COR-L47 (cell line): ENCODE measurements at regions not wholly inside any gene's neighbourhood (a gene's known extent, or its start where the extent isn't known, plus 50 kb on each side); places are given as distances from the start of the nearest gene placed in this dataset.

ENCODE experiments used
- DNase-seq: peaks from one replicate; lab custom pipeline; 2025; lab: John Stamatoyannopoulos, UW

- DNase-seq = peak; percentile 16
These were observed 573.0 kb upstream of the PCDH9 start for GRCh38 chr13:67803118-67803517.

GRCh38 chr13:67792151-67792676 lies 562.1 kb upstream of the PCDH9 start:
- peak; percentile 80 for DNase-seq

GRCh38 chr13:67791047-67791446 lies 560.9 kb upstream of the PCDH9 start:
- no peak for DNase-seq

- no peak for DNase-seq
These were observed 546.0 kb upstream of the PCDH9 start for GRCh38 chr13:67776151-67776550.

- no peak for DNase-seq
These were observed 545.2 kb upstream of the PCDH9 start for GRCh38 chr13:67775359-67775758.

- DNase-seq = no peak
These were observed 542.8 kb upstream of the PCDH9 start for GRCh38 chr13:67772807-67773453.

- DNase-seq = no peak
These were observed 541.0 kb upstream of the PCDH9 start for GRCh38 chr13:67771106-67771505.

GRCh38 chr13:67769987-67770341 lies 539.8 kb upstream of the PCDH9 start:
- DNase-seq = no peak

- DNase-seq = no peak
These were observed 539.2 kb upstream of the PCDH9 start for GRCh38 chr13:67769063-67769986.

GRCh38 chr13:67763984-67764383 lies 533.8 kb upstream of the PCDH9 start:
- no peak for DNase-seq

GRCh38 chr13:67763384-67763783 lies 533.2 kb upstream of the PCDH9 start:
- no peak for DNase-seq

GRCh38 chr13:67758975-67759374 lies 528.8 kb upstream of the PCDH9 start:
- no peak for DNase-seq

- no peak for DNase-seq
These were observed 523.9 kb upstream of the PCDH9 start for GRCh38 chr13:67754012-67754411.

- no peak for DNase-seq
These were observed 522.6 kb upstream of the PCDH9 start for GRCh38 chr13:67752759-67753158.

- no peak for DNase-seq
These were observed 512.3 kb upstream of the PCDH9 start for GRCh38 chr13:67742478-67742877.

- no peak for DNase-seq
These were observed 510.9 kb upstream of the PCDH9 start for GRCh38 chr13:67740871-67741535.

GRCh38 chr13:67736646-67737420 lies 506.7 kb upstream of the PCDH9 start:
- no peak for DNase-seq

GRCh38 chr13:67735651-67736050 lies 505.5 kb upstream of the PCDH9 start:
- no peak for DNase-seq

- DNase-seq = no peak
These were observed 496.8 kb upstream of the PCDH9 start for GRCh38 chr13:67726979-67727378.

- DNase-seq = no peak
These were observed 495.9 kb upstream of the PCDH9 start for GRCh38 chr13:67725999-67726398.

- DNase-seq = no peak
These were observed 483.4 kb upstream of the PCDH9 start for GRCh38 chr13:67713571-67713970.

- no peak for DNase-seq
These were observed 466.6 kb upstream of the PCDH9 start for GRCh38 chr13:67696775-67697174.
